IMR-90 (cell line): ENCODE measurements at regions not wholly inside any gene's neighbourhood (a gene's known extent, or its start where the extent isn't known, plus 50 kb on each side); places are given as distances from the start of the nearest gene placed in this dataset.

Experiments
- ATAC-seq: fragments of 200-7000 bp; cut with Tn5 transposase; 2 replicates; pipeline ENCODE4 v1.9.1; 2020; ENCODE audit warnings: low read depth, mild to moderate bottlenecking, moderate library complexity
- BruUV-seq: library from RNA; stranded (reverse); fragments of 400-500 nt; replicated peaks from 2 replicates; lab custom pipeline; 2021; lab: Mats Ljungman, UMichigan
- CTCF ChIA-PET: fragments of 300-600 bp; formaldehyde crosslinking; extraction: SDS; loops from one replicate; lab custom pipeline; 2021; ENCODE audit warnings: antibody characterized with exemption; lab: Yijun Ruan, JAX
- POLR2A ChIA-PET: fragments of 300-600 bp; sonication (Branson Sonifier 250); formaldehyde crosslinking; loops from one replicate; lab custom pipeline; 2022; ENCODE audit warnings: antibody characterized with exemption; ENCODE audit not compliant: unreplicated experiment; lab: Charles Lee
- DNase-seq: peaks from one replicate; pipeline ENCODE4 v3.0.0; 2013
- H2AFZ ChIP-seq: replicated peaks from 2 replicates; pipeline ENCODE3; 2013; ENCODE audit warnings: low read length, mild to moderate bottlenecking; ENCODE audit not compliant: poor library complexity
- H2AK5ac ChIP-seq: 2 replicates; pipeline ENCODE4 v1.6.1; 2013; ENCODE audit warnings: low read depth, low read length, inconsistent platforms
- H2AK9ac ChIP-seq: replicated peaks from 2 replicates; pipeline ENCODE3; 2013; ENCODE audit warnings: mild to moderate bottlenecking, low read depth, low read length, moderate library complexity; ENCODE audit not compliant: poor library complexity
- H2BK120ac ChIP-seq: 2 replicates; pipeline ENCODE4 v1.6.1; 2013; ENCODE audit warnings: low read depth, low read length, inconsistent platforms
- H2BK15ac ChIP-seq: 3 replicates; pipeline ENCODE4 v1.6.1; 2013; ENCODE audit warnings: low read depth, low read length, inconsistent platforms
- H2BK20ac ChIP-seq: 2 replicates; pipeline ENCODE4 v1.6.1; 2013; ENCODE audit warnings: low read depth, mild to moderate bottlenecking, inconsistent platforms, low read length, moderate library complexity
- H2BK5ac ChIP-seq: 2 replicates; pipeline ENCODE4 v1.6.1; 2013; ENCODE audit warnings: mild to moderate bottlenecking, low read depth, low read length, inconsistent platforms; ENCODE audit not compliant: poor library complexity, severe bottlenecking
- H3K14ac ChIP-seq: replicated peaks from 2 replicates; pipeline ENCODE4 v1.6.1; 2013; ENCODE audit warnings: low read depth, low read length, inconsistent platforms
- H3K18ac ChIP-seq: 2 replicates; pipeline ENCODE4 v1.6.1; 2013; ENCODE audit warnings: low read depth, low read length, control low read depth
- H3K23ac ChIP-seq: 2 replicates; pipeline ENCODE4 v1.6.1; 2013; ENCODE audit warnings: low read depth, low read length, inconsistent platforms
- H3K27ac ChIP-seq: 2 replicates; pipeline ENCODE4 v1.5.1; 2013; ENCODE audit warnings: mild to moderate bottlenecking, control low read depth, low read length; ENCODE audit not compliant: insufficient read depth
- H3K27me3 ChIP-seq: 2 replicates; pipeline ENCODE4 v1.6.1; 2013; ENCODE audit warnings: low read length; ENCODE audit not compliant: control insufficient read depth, insufficient read depth
- H3K36me3 ChIP-seq: 2 replicates; pipeline ENCODE4 v1.6.1; 2013; ENCODE audit warnings: low read length, mixed read lengths; ENCODE audit not compliant: control insufficient read depth, insufficient read depth
- H3K4ac ChIP-seq: 2 replicates; pipeline ENCODE4 v1.6.1; 2013; ENCODE audit warnings: low read depth, low read length, inconsistent platforms
- H3K4me1 ChIP-seq: 2 replicates; pipeline ENCODE4 v1.6.1; 2013; ENCODE audit warnings: low read length, mixed read lengths; ENCODE audit not compliant: control insufficient read depth, insufficient read depth
- H3K4me2 ChIP-seq: 2 replicates; pipeline ENCODE4 v1.6.1; 2013; ENCODE audit warnings: low read depth, mild to moderate bottlenecking, control low read depth, low read length, moderate library complexity
- H3K4me3 ChIP-seq: 2 replicates; pipeline ENCODE4 v1.5.1; 2013; ENCODE audit warnings: low read depth, mild to moderate bottlenecking, control low read depth, low read length, moderate library complexity; ENCODE audit not compliant: insufficient read depth
- H3K56ac ChIP-seq: 2 replicates; pipeline ENCODE4 v1.6.1; 2013; ENCODE audit warnings: low read length, inconsistent platforms; ENCODE audit not compliant: insufficient read depth; ENCODE audit errors: extremely low read depth
- H3K79me1 ChIP-seq, 2 experiments: 2 replicates each; pipeline ENCODE4 v1.6.1; 2013; ENCODE audit warnings: low read length in 2 of 2, inconsistent platforms in 1 of 2, low read depth in 1 of 2
- H3K9ac ChIP-seq: 2 replicates; pipeline ENCODE4 v1.6.1; 2013; ENCODE audit warnings: low read depth, low read length, control low read depth
- H3K9me1 ChIP-seq: 2 replicates; pipeline ENCODE4 v1.6.1; 2013; ENCODE audit warnings: low read length, inconsistent platforms; ENCODE audit not compliant: insufficient read depth
- H3K9me3 ChIP-seq: 2 replicates; pipeline ENCODE4 v1.6.1; 2013; ENCODE audit warnings: low read length; ENCODE audit not compliant: control insufficient read depth, insufficient read depth
- H4K20me1 ChIP-seq: 2 replicates; pipeline ENCODE4 v1.6.1; 2013; ENCODE audit warnings: low read length, inconsistent platforms; ENCODE audit not compliant: insufficient read depth
- H4K5ac ChIP-seq: 2 replicates; pipeline ENCODE4 v1.6.1; 2013; ENCODE audit warnings: mild to moderate bottlenecking, low read depth, low read length, control low read depth
- H4K8ac ChIP-seq, 2 experiments: 2 replicates each; pipeline ENCODE4 v1.6.1; 2013; ENCODE audit warnings: low read depth in 2 of 2, low read length in 2 of 2, control low read depth in 1 of 2, inconsistent platforms in 1 of 2
- H4K91ac ChIP-seq: 2 replicates; pipeline ENCODE4 v1.6.1; 2013; ENCODE audit warnings: low read depth, low read length, inconsistent platforms; ENCODE audit not compliant: insufficient read depth
- BHLHE40 ChIP-seq: fragments of 150-350 bp; IDR thresholded peaks from 2 replicates; pipeline ENCODE4 v1.6.1; 2016; ENCODE audit warnings: mild to moderate bottlenecking, low read depth, low read length
- MAFK ChIP-seq: IDR thresholded peaks from 2 replicates; pipeline ENCODE4 v1.6.1; 2012; ENCODE audit warnings: low read depth, low read length, improper control_type of control experiment
- MAZ ChIP-seq: IDR thresholded peaks from 2 replicates; pipeline ENCODE4 v1.6.1; 2012; ENCODE audit warnings: low read depth, mild to moderate bottlenecking, low read length, improper control_type of control experiment, moderate library complexity, borderline replicate concordance
- RFX5 ChIP-seq: IDR thresholded peaks from 2 replicates; pipeline ENCODE4 v1.8.0; 2012; ENCODE audit warnings: low read depth, mild to moderate bottlenecking, low read length, moderate library complexity
- USF2 ChIP-seq: fragments of 150-350 bp; IDR thresholded peaks from 2 replicates; pipeline ENCODE4 v1.6.1; 2017; ENCODE audit warnings: mild to moderate bottlenecking, antibody characterized with exemption, low read length, low read depth
- WGBS, 2 experiments: methylation state at CpG; one replicate each; pipeline versions ENCODE4 v1.1.5 to v1.1.7; 2013; ENCODE audit warnings: missing lambda C conversion rate in 2 of 2; ENCODE audit not compliant: insufficient read length in 1 of 2; ENCODE audit errors: extremely low coverage in 2 of 2; 5-methylcytosine and 5-hydroxymethylcytosine counted together
- dilution Hi-C: fragments of 300-500 bp; cut with HindIII; formaldehyde crosslinking; loops from one replicate; pipeline ENCODE4 v1.14.3; 2018; ENCODE audit warnings: low sequenced_read_pairs; ENCODE audit not compliant: unreplicated experiment
- in situ Hi-C: fragments of 300-500 bp; cut with MboI; formaldehyde crosslinking; loops from 3 replicates; pipeline ENCODE4 v1.14.3; 2019; ENCODE audit warnings: low sequenced_read_pairs, inconsistent platforms, mixed read lengths
- intact Hi-C: fragments of 100-400 bp; cut with micrococcal nuclease; formaldehyde crosslinking; loops from 2 replicates; pipeline ENCODE4 v1.10.0; 2022

- intact Hi-C loops (no loop called here), dilution Hi-C loops (no loop called here), in situ Hi-C loops (no loop called here)
- Histone ChIP-seq H3K27me3 (no peaks in the 10 kb centered on the region), H2BK20ac (no peak overlapping the region), H2AK9ac (no peak overlapping the region), H4K8ac (no peak overlapping the region), H4K20me1 (no peaks in the 10 kb centered on the region), H3K27ac (no peak overlapping the region), H3K56ac (no peak overlapping the region), H3K4ac (no peak overlapping the region), H3K4me2 (no peak overlapping the region), H2BK15ac (no peak overlapping the region), H3K36me3 (no peaks in the 10 kb centered on the region), H3K18ac (no peak overlapping the region), H4K91ac (no peak overlapping the region), H3K23ac (no peak overlapping the region), H2BK120ac (no peak overlapping the region), H2AK5ac (no peak overlapping the region), H3K9ac (no peak overlapping the region), H3K4me1 (no peaks in the 10 kb centered on the region), H2BK5ac (no peak overlapping the region), H3K14ac (no peak overlapping the region), H3K9me1 (no peaks in the 10 kb centered on the region), H2AFZ (no peak overlapping the region), H3K4me3 (no peak overlapping the region), H3K79me1 (no peaks in the 10 kb centered on the region), H3K9me3 (peaks cover 4% of the 10 kb centered on the region; the same call in 1 of the 2 replicates), H4K5ac (no peak overlapping the region)
- no peak for ATAC-seq
- no TSS peak for BruUV-seq
- no peak for DNase-seq
- ChIA-PET CTCF (no interaction called here), POLR2A (no interaction called here)
- no CpG with 5 or more reads among the region's 5 CpGs for WGBS, 2 experiments
- TF ChIP-seq BHLHE40, result no peak
- no peak for TF ChIP-seq USF2
- TF ChIP-seq MAZ, result no peak
- no peak for TF ChIP-seq MAFK
- no peak for TF ChIP-seq RFX5
Measured at GRCh38 chr3:54042259-54042823, 80.0 kb upstream of the CACNA2D3 start.
